H1 (cell line): ENCODE measurements at regions not wholly inside any gene's neighbourhood (a gene's known extent, or its start where the extent isn't known, plus 50 kb on each side); places are given as distances from the start of the nearest gene placed in this dataset.

Source experiments
- CHD1 ChIP-seq: IDR thresholded peaks from 2 replicates; pipeline ENCODE4 v1.6.1; 2012; ENCODE audit warnings: low read depth, low read length, improper control_type of control experiment
- KDM5A ChIP-seq: fragments of 200-600 bp; IDR thresholded peaks from 2 replicates; pipeline ENCODE4 v1.7.1; 2012; ENCODE audit warnings: mild to moderate bottlenecking, low read length, inconsistent platforms, mixed read lengths
- RAD21 ChIP-seq, 2 experiments: IDR thresholded peaks in 1 of 2; conservative IDR thresholded peaks in 1 of 2; 2 replicates each; pipeline ENCODE4 v1.6.1; 2011; ENCODE audit warnings: low read depth in 2 of 2, low read length in 2 of 2, improper control_type of control experiment in 1 of 2, inconsistent platforms in 1 of 2, mild to moderate bottlenecking in 1 of 2, moderate library complexity in 1 of 2
- YY1 ChIP-seq: IDR thresholded peaks from 2 replicates; pipeline ENCODE4 v1.6.1; 2011; ENCODE audit warnings: low read depth, mild to moderate bottlenecking, low read length
- TF ChIP-seq, protein P1 (sequence below): fragments of 300-600 bp; sonication (generic); IDR thresholded peaks from 2 replicates; pipeline ENCODE4 v1.7.1; 2012; ENCODE audit warnings: low read length, moderate library complexity, mild to moderate bottlenecking, inconsistent platforms; ENCODE audit not compliant: insufficient replicate concordance

DNA sequence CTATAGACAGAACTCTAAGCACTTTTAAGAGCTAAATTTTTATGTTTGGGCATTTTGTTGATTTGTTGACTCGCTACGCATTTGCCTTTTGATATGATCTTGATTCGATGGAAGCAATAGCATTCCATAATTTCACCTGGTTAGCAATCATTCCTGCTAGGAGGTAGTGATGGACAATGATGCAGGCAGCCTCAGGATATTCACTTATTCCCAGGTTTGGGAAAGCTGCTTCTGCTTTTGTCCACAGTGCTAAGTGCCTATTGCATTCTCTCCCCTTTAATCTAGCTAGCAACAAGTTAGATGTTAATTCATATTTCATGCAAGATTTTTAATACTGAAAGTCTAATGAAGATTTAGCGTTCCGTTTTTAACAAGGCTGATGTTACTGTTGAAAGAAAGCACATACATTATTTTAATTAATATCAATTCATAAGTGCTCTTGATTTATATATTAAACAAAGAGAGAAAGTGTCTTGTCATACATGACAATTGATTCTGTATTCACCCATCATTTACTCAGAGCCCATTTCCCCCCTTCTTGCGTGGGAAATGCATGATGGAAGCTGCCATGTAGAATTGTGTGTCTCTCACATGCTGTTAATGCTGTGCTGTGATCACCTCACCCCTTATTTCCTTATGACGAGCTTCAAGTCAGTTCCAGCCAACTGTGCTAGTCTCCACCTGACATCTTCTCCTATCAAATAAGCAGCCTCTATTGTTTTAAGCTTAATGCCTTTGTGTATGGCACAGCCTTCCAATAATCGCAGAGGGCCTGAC, 53.0 kb upstream of the TMCO5A start (continued):
- TF ChIP-seq, protein P1, sequence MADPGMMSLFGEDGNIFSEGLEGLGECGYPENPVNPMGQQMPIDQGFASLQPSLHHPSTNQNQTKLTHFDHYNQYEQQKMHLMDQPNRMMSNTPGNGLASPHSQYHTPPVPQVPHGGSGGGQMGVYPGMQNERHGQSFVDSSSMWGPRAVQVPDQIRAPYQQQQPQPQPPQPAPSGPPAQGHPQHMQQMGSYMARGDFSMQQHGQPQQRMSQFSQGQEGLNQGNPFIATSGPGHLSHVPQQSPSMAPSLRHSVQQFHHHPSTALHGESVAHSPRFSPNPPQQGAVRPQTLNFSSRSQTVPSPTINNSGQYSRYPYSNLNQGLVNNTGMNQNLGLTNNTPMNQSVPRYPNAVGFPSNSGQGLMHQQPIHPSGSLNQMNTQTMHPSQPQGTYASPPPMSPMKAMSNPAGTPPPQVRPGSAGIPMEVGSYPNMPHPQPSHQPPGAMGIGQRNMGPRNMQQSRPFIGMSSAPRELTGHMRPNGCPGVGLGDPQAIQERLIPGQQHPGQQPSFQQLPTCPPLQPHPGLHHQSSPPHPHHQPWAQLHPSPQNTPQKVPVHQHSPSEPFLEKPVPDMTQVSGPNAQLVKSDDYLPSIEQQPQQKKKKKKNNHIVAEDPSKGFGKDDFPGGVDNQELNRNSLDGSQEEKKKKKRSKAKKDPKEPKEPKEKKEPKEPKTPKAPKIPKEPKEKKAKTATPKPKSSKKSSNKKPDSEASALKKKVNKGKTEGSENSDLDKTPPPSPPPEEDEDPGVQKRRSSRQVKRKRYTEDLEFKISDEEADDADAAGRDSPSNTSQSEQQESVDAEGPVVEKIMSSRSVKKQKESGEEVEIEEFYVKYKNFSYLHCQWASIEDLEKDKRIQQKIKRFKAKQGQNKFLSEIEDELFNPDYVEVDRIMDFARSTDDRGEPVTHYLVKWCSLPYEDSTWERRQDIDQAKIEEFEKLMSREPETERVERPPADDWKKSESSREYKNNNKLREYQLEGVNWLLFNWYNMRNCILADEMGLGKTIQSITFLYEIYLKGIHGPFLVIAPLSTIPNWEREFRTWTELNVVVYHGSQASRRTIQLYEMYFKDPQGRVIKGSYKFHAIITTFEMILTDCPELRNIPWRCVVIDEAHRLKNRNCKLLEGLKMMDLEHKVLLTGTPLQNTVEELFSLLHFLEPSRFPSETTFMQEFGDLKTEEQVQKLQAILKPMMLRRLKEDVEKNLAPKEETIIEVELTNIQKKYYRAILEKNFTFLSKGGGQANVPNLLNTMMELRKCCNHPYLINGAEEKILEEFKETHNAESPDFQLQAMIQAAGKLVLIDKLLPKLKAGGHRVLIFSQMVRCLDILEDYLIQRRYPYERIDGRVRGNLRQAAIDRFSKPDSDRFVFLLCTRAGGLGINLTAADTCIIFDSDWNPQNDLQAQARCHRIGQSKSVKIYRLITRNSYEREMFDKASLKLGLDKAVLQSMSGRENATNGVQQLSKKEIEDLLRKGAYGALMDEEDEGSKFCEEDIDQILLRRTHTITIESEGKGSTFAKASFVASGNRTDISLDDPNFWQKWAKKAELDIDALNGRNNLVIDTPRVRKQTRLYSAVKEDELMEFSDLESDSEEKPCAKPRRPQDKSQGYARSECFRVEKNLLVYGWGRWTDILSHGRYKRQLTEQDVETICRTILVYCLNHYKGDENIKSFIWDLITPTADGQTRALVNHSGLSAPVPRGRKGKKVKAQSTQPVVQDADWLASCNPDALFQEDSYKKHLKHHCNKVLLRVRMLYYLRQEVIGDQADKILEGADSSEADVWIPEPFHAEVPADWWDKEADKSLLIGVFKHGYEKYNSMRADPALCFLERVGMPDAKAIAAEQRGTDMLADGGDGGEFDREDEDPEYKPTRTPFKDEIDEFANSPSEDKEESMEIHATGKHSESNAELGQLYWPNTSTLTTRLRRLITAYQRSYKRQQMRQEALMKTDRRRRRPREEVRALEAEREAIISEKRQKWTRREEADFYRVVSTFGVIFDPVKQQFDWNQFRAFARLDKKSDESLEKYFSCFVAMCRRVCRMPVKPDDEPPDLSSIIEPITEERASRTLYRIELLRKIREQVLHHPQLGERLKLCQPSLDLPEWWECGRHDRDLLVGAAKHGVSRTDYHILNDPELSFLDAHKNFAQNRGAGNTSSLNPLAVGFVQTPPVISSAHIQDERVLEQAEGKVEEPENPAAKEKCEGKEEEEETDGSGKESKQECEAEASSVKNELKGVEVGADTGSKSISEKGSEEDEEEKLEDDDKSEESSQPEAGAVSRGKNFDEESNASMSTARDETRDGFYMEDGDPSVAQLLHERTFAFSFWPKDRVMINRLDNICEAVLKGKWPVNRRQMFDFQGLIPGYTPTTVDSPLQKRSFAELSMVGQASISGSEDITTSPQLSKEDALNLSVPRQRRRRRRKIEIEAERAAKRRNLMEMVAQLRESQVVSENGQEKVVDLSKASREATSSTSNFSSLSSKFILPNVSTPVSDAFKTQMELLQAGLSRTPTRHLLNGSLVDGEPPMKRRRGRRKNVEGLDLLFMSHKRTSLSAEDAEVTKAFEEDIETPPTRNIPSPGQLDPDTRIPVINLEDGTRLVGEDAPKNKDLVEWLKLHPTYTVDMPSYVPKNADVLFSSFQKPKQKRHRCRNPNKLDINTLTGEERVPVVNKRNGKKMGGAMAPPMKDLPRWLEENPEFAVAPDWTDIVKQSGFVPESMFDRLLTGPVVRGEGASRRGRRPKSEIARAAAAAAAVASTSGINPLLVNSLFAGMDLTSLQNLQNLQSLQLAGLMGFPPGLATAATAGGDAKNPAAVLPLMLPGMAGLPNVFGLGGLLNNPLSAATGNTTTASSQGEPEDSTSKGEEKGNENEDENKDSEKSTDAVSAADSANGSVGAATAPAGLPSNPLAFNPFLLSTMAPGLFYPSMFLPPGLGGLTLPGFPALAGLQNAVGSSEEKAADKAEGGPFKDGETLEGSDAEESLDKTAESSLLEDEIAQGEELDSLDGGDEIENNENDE: no peak
- TF ChIP-seq YY1: no peak
- no peak for TF ChIP-seq KDM5A
- TF ChIP-seq RAD21 (IDR thresholded peaks at IDR 0.05 in 1 of 2, conservative IDR thresholded peaks at IDR 0.05 in 1 of 2; ENCODE audit: low read depth in 2 of 2, low read length in 2 of 2): no peak
- TF ChIP-seq CHD1: no peak
